ENCODE measurements at regions not wholly inside any gene's neighbourhood (a gene's known extent, or its start where the extent isn't known, plus 50 kb on each side); places are given as distances from the start of the nearest gene placed in this dataset.

- TF ChIP-seq CTCF (IDR thresholded peaks at IDR 0.05) (no peak), POLR2A (IDR thresholded peaks at IDR 0.05) (no peak)
Observed at GRCh38 chr7:49425277-49425818, 348.1 kb upstream of the VWC2 start.
